H1 (cell line): ENCODE measurements at regions not wholly inside any gene's neighbourhood (a gene's known extent, or its start where the extent isn't known, plus 50 kb on each side); places are given as distances from the start of the nearest gene placed in this dataset.

Source experiments
- CHD1 ChIP-seq: IDR thresholded peaks from 2 replicates; pipeline ENCODE4 v1.6.1; 2012; ENCODE audit warnings: low read depth, low read length, improper control_type of control experiment
- FOSL1 ChIP-seq: IDR thresholded peaks from 2 replicates; pipeline ENCODE4 v1.6.1; 2011; ENCODE audit warnings: mild to moderate bottlenecking, low read depth, low read length, moderate library complexity; ENCODE audit not compliant: insufficient read depth
- RFX5 ChIP-seq: IDR thresholded peaks from 2 replicates; pipeline ENCODE4 v1.6.1; 2011; ENCODE audit warnings: low read depth, low read length, improper control_type of control experiment, borderline replicate concordance
- SP4 ChIP-seq: IDR thresholded peaks from 2 replicates; pipeline ENCODE4 v1.6.1; 2012; ENCODE audit warnings: low read length, inconsistent platforms
- TCF12 ChIP-seq: IDR thresholded peaks from 2 replicates; pipeline ENCODE4 v1.6.1; 2011; ENCODE audit warnings: low read depth, mild to moderate bottlenecking, low read length

DNA sequence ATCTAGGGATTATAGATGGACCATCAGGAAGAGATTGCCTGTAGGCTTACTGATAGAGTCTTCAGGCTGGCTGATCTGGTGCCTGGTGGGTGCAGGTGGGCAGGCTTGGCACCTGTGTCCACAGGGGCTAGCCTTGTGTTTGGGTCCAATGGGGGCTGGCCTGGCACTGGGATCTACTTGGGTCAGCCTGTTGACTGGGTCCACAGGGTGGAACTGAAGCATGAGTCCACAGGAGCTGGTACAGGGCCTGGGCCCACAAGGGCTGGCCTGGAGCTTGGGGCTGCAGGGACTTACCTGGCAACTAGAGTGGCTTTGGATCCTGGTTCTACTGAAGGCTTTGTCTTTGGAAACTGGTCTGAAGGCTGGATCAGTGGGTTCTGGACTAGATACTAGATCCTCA is 1217.7 kb downstream of the CDH11 start (continued):
- TF ChIP-seq SP4 (no peak), FOSL1 (no peak), TCF12 (no peak), RFX5 (no peak), CHD1 (no peak)
